CD4-positive, alpha-beta T cell treated with Interleukin-17A for 1 hour (primary cell): ENCODE measurements at regions not wholly inside any gene's neighbourhood (a gene's known extent, or its start where the extent isn't known, plus 50 kb on each side); places are given as distances from the start of the nearest gene placed in this dataset.

ENCODE experiments used
- DNase-seq: peaks from one replicate; pipeline ENCODE4 v3.0.0-alpha.2; 2020

- no peak for DNase-seq
Measured at GRCh38 chr1:189821833-189822232, 655.8 kb downstream of the BRINP3 start.

GRCh38 chr1:189834813-189835212 is 642.9 kb downstream of the BRINP3 start:
- DNase-seq = no peak

GRCh38 chr1:189847613-189848012 is 630.1 kb downstream of the BRINP3 start:
- DNase-seq = no peak

GRCh38 chr1:189851806-189852367 is 625.8 kb downstream of the BRINP3 start:
- DNase-seq = no peak

- DNase-seq = no peak
Measured at GRCh38 chr1:189859385-189859977, 618.2 kb downstream of the BRINP3 start.

- DNase-seq = no peak
Measured at GRCh38 chr1:189866606-189867005, 611.1 kb downstream of the BRINP3 start.

- no peak for DNase-seq
Measured at GRCh38 chr1:189868021-189868420, 609.6 kb downstream of the BRINP3 start.

GRCh38 chr1:189874715-189875435 is 602.8 kb downstream of the BRINP3 start:
- DNase-seq = no peak

- no peak for DNase-seq
Measured at GRCh38 chr1:189880135-189880534, 597.5 kb downstream of the BRINP3 start.

- DNase-seq = no peak
Measured at GRCh38 chr1:189899686-189900425, 577.8 kb downstream of the BRINP3 start.

GRCh38 chr1:189904509-189904908 is 573.2 kb downstream of the BRINP3 start:
- no peak for DNase-seq

GRCh38 chr1:189908113-189908512 is 569.6 kb downstream of the BRINP3 start:
- no peak for DNase-seq

GRCh38 chr1:189921613-189922012 is 556.1 kb downstream of the BRINP3 start:
- DNase-seq = no peak

- DNase-seq = no peak
Measured at GRCh38 chr1:189927641-189928040, 550.0 kb downstream of the BRINP3 start.

- no peak for DNase-seq
Measured at GRCh38 chr1:189929501-189930099, 548.1 kb downstream of the BRINP3 start.

GRCh38 chr1:189936861-189937260 is 540.8 kb downstream of the BRINP3 start:
- DNase-seq = no peak

GRCh38 chr1:189939967-189940366 is 537.7 kb downstream of the BRINP3 start:
- DNase-seq = no peak

GRCh38 chr1:189941922-189942321 is 535.7 kb downstream of the BRINP3 start:
- DNase-seq = no peak

- no peak for DNase-seq
Measured at GRCh38 chr1:189958756-189959155, 518.9 kb downstream of the BRINP3 start.

- DNase-seq = no peak
Measured at GRCh38 chr1:189960769-189961168, 516.9 kb downstream of the BRINP3 start.

GRCh38 chr1:189962181-189962580 is 515.5 kb downstream of the BRINP3 start:
- DNase-seq = no peak

GRCh38 chr1:189970331-189971230 is 507.1 kb downstream of the BRINP3 start:
- DNase-seq = no peak
